ENCODE measurements at regions not wholly inside any gene's neighbourhood (a gene's known extent, or its start where the extent isn't known, plus 50 kb on each side); places are given as distances from the start of the nearest gene placed in this dataset.

- DNase-seq (ENCODE audit: low read depth in 2 of 2, low spot score in 1 of 2), result no peak
These were observed 385.9 kb upstream of the TLE4 start for GRCh38 chr9:79185866-79186265.

- DNase-seq (ENCODE audit: low read depth in 2 of 2, low spot score in 1 of 2), result no peak
These were observed 382.2 kb upstream of the TLE4 start for GRCh38 chr9:79189511-79189924.

- DNase-seq (ENCODE audit: low read depth in 2 of 2, low spot score in 1 of 2), result no peak
These were observed 378.8 kb upstream of the TLE4 start for GRCh38 chr9:79193001-79193400.

GRCh38 chr9:79193501-79194223 lies 378.1 kb upstream of the TLE4 start:
- no peak for DNase-seq (ENCODE audit: low read depth in 2 of 2, low spot score in 1 of 2)

GRCh38 chr9:79195879-79196278 lies 375.9 kb upstream of the TLE4 start:
- no peak for DNase-seq (ENCODE audit: low read depth in 2 of 2, low spot score in 1 of 2)

GRCh38 chr9:79196606-79197005 lies 375.2 kb upstream of the TLE4 start:
- no peak for DNase-seq (ENCODE audit: low read depth in 2 of 2, low spot score in 1 of 2)

DNA sequence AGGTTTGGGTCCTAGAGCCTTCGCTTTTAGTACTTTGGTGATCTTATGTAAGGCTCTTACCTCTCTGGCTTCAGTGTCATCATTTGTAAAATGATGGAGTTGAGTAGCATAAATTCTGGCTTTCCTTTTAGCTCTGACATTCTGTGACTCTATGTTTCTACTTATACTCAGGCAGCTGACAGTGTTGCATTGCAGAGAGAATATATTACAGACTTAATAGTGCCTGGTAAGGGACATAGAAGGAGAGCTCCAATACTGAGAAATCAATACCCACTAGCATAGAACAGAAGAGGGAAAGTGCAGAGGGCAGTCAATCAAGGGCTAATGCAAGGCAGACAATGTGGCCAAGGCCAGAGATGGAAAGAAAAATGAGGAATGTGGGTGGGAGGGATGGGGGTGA lies 371.4 kb upstream of the TLE4 start:
- DNase-seq (ENCODE audit: low read depth in 2 of 2, low spot score in 1 of 2), result no peak

DNA sequence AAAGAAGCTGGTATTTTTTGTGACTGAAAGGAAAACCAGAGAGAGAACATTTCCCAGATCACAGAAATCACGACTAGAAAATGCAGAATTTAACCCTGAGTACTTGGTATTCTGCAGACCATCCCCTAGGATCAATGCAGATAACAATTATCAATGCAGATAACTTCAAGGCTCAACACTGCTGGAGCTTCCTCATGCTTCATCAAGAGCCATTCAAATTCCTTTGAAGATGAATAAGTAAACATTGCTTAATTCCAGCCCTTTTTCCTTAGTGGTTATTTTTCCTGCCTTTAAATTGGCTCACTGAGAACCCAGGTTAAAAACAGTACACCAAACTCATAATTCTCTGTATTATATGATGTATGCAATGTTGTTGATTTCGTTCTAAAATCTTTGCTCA lies 370.1 kb upstream of the TLE4 start:
- no peak for DNase-seq (ENCODE audit: low read depth in 2 of 2, low spot score in 1 of 2)

DNA sequence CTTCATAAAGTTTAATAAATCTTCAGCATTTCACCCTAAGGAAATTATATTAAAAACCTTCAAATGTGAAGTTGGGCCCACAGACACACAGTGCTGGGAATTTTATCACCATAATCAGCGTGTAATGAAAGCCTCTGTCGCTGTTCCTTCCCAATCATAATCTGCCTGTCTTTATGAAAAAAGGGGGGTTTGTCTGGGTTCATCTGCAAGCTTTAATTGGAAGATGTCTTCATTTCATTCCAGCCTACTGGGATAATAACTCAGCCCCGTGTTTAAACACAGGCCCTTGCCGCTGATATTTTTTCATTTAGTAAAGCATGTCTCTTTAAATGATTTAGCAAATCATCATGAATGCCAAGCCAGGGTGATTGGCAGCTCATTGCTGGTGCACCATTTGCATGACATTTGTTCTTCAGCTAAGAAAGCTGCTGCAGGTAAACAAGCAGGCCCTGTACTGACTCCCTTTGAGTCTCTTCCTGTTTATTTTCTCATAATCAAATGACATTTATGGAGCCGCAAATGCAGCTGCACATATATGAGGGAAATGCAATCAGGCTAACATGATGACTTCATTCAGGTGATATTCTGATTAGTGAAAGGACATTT lies 362.9 kb upstream of the TLE4 start:
- DNase-seq (ENCODE audit: low read depth in 2 of 2, low spot score in 1 of 2), result no peak

- DNase-seq (ENCODE audit: low read depth in 2 of 2, low spot score in 1 of 2), result no peak
These were observed 361.1 kb upstream of the TLE4 start for GRCh38 chr9:79210541-79211243.

GRCh38 chr9:79213417-79214125 lies 358.2 kb upstream of the TLE4 start:
- no peak for DNase-seq (ENCODE audit: low read depth in 2 of 2, low spot score in 1 of 2)

DNA sequence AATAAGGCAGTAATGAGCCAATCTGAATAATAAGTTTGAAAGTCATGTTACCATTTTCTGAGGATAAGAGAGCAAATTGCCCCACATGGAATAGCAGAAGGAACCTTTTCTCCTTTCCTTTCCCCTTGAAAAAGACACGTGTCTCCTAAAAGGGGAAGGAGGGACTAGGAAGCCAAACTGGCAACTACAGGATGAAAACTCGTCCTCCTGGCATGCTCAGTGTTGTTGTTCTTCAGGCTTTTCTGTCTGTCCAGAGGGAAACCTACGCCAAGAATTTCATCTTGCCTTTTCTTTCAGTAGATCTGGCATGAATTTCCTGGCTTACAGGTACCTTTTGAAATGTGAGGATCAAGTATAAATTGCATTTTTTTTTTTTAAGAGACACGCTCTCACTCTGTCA lies 355.9 kb upstream of the TLE4 start:
- DNase-seq (ENCODE audit: low read depth in 2 of 2, low spot score in 1 of 2), result no peak

GRCh38 chr9:79220251-79220650 lies 351.5 kb upstream of the TLE4 start:
- no peak for DNase-seq (ENCODE audit: low read depth in 2 of 2, low spot score in 1 of 2)

DNA sequence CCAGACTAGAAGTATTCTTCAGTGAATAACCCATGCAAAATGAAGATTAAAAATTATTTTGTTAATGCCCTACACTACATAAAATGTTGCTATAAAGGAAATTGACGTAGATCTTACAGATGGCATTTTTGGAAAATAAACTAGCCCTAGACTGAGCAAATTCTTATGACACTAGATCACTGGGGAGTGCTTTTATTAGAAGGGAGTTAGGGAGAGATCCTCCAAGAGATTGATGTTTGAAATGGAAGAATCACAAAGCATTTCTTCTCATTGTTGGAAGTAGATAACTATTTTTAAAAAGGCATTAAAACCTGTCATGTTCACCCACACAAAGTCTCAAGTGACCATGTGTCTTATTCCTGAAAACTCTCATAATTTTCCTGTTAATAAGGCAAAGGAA lies 351.1 kb upstream of the TLE4 start:
- no peak for DNase-seq (ENCODE audit: low read depth in 2 of 2, low spot score in 1 of 2)

DNA sequence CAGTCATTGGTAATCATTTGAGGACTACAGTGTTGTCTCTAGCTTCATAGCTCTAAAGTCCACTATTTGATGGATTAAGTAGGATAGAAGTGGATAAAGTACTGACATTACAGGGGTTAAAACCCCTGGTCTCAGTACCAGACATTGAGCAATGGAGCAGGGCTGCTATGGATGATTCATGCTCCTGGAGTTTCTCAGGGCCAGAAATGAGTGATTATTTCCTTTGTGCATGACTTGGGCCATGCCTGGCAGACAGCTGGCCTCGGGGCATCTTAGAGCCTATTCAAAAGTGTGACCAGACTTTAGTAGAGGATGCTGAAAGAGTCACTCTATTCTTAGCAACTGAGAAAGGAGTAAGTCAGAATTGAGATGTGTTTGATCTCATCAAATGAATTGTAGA lies 350.7 kb upstream of the TLE4 start:
- no peak for DNase-seq (ENCODE audit: low read depth in 2 of 2, low spot score in 1 of 2)

- no peak for DNase-seq (ENCODE audit: low read depth in 2 of 2, low spot score in 1 of 2)
These were observed 349.3 kb upstream of the TLE4 start for GRCh38 chr9:79222483-79222882.

DNA sequence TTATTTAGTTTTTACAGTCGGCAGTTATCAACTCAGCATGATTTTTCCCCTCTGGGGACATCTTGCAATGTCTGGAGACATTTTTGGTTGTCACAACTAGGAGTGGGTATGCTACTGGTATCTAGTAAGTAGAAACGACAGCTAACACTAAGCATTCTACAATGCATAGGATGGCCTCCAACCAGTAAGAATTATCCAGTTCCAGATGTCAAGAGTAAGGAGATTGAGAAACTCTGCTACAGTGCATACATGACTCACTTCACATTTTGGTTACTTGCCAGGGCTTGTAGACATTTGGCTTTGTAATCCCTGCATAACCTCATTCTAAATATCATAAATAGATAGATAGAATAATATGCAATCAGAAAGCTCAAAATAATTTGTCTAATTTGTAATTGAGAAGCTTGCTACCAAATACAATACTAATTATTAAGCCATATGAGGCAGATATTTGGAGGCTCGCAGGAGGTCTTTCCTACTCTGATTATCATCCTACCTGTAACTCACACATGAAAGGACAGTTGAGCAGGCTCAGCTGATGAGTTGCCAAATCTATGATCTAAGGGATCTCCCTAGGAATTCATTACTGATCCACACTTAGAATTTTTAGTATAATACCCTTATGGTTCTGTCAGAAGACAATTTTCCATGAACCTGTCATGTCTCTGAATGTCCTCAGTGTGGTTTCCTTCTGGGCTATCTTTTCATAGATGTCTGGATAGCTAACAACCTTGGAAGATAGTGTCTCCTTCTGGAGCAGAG lies 346.9 kb upstream of the TLE4 start:
- no peak for DNase-seq (ENCODE audit: low read depth in 2 of 2, low spot score in 1 of 2)

- no peak for DNase-seq (ENCODE audit: low read depth in 2 of 2, low spot score in 1 of 2)
These were observed 338.2 kb upstream of the TLE4 start for GRCh38 chr9:79233542-79233941.

DNA sequence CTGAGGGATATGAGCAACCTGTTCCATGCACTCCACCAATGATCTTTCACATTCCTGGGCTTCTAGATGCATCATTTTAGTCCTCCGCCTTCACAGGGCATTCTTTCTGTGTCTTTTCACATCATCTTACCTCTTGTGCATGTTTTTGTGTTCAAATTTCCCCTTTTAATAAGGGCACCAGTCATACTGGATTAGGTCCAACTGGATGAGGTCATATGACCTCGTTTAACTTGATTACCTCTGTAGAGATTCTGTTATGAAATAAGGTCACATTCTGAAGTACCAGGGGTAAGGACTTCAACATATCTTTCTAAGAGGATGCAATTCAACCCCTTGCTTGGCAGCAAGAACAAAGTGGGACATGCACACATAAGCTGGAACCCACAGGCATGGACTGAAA lies 335.3 kb upstream of the TLE4 start:
- no peak for DNase-seq (ENCODE audit: low read depth in 2 of 2, low spot score in 1 of 2)

DNA sequence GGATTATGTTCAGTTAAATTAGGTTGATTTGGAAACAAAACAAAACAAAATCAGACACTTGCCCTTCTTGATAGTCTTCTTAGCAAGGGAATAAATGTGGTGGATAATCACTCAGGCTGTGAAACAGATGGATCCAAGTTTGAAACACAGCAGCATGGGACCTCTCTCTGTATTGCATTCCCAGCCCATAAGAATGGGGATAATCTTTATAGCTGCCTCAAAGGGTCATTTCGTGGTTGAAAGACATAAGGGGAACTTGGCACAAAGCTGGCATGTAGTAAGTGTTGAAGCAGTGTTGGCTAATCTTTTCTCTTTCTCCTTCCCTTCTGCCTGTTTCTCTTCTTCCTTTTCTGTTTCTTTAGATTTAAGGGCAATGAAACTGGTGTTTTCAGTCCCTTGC lies 333.9 kb upstream of the TLE4 start:
- no peak for DNase-seq (ENCODE audit: low read depth in 2 of 2, low spot score in 1 of 2)

DNA sequence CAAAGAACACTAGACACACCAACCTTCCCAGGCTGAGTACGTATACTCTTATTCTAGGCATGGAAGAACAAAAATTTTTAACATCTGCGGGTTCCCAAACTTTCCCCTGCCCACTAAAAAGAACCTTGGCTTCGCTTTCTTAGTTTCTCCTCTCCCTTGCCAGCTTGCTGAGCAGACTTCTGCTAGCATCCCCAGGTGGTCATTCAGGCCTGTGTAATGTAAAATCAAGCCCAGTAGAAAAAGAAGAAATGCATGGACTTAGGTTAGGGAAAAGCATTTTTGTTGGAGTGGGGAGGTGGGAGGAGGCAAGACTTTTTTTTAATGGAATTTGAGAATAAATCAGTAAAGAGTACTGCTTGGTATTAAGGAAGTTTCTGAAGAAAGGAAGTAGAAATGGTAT lies 331.0 kb upstream of the TLE4 start:
- no peak for DNase-seq (ENCODE audit: low read depth in 2 of 2, low spot score in 1 of 2)
